ENCODE measurements at regions not wholly inside any gene's neighbourhood (a gene's known extent, or its start where the extent isn't known, plus 50 kb on each side); places are given as distances from the start of the nearest gene placed in this dataset.

- Histone ChIP-seq H3K9me3 (no peaks in the 10 kb centered on the region), H3K36me3 (no peaks in the 10 kb centered on the region), H3K27me3 (no peaks in the 10 kb centered on the region), H3K4me3 (no peak overlapping the region), H3K27ac (no peak overlapping the region), H3K4me1 (no peaks in the 10 kb centered on the region)
- no peak for TF ChIP-seq POLR2A (IDR thresholded peaks at IDR 0.05)
- no peak for TF ChIP-seq CTCF (IDR thresholded peaks at IDR 0.05)
- intact Hi-C loops (cut with DNase I; ENCODE audit: low total_unique reads) = no loop called here
- DNase-seq = no peak
Measured at GRCh38 chr13:97148894-97149293, 73.2 kb upstream of the MBNL2 start.

GRCh38 chr13:97160421-97160820 is 61.7 kb upstream of the MBNL2 start:
- H3K27me3 ChIP-seq = no peaks in the 10 kb centered on the region
- H3K4me1 ChIP-seq = no peaks in the 10 kb centered on the region
- no peaks in the 10 kb centered on the region for H3K36me3 ChIP-seq
- TF ChIP-seq CTCF (IDR thresholded peaks at IDR 0.05) (no peak), POLR2A (IDR thresholded peaks at IDR 0.05) (no peak)
- no peak for DNase-seq
- intact Hi-C loops (cut with DNase I; ENCODE audit: low total_unique reads) = no loop called here
- no peaks in the 10 kb centered on the region for H3K9me3 ChIP-seq
- H3K4me3 ChIP-seq = no peak overlapping the region
- H3K27ac ChIP-seq = no peak overlapping the region

- H3K27ac ChIP-seq = no peak overlapping the region
- no peaks in the 10 kb centered on the region for H3K27me3 ChIP-seq
- H3K9me3 ChIP-seq = no peaks in the 10 kb centered on the region
- no peaks in the 10 kb centered on the region for H3K36me3 ChIP-seq
- no peak overlapping the region for H3K4me3 ChIP-seq
- no peaks in the 10 kb centered on the region for H3K4me1 ChIP-seq
- DNase-seq = no peak
- intact Hi-C loops (cut with DNase I; ENCODE audit: low total_unique reads) = no loop called here
- TF ChIP-seq POLR2A (IDR thresholded peaks at IDR 0.05) (no peak), CTCF (IDR thresholded peaks at IDR 0.05) (no peak)
Measured at GRCh38 chr13:97161582-97162231, 60.4 kb upstream of the MBNL2 start.

- TF ChIP-seq POLR2A (IDR thresholded peaks at IDR 0.05) = no peak
- no peak for TF ChIP-seq CTCF (IDR thresholded peaks at IDR 0.05)
- no peaks in the 10 kb centered on the region for H3K4me1 ChIP-seq
- DNase-seq = no peak
- intact Hi-C loops (cut with DNase I; ENCODE audit: low total_unique reads) = no loop called here
- H3K9me3 ChIP-seq = no peaks in the 10 kb centered on the region
- H3K27ac ChIP-seq = no peak overlapping the region
- no peaks in the 10 kb centered on the region for H3K27me3 ChIP-seq
- H3K36me3 ChIP-seq = no peaks in the 10 kb centered on the region
- no peak overlapping the region for H3K4me3 ChIP-seq
Measured at GRCh38 chr13:97165502-97166425, 56.4 kb upstream of the MBNL2 start.

- Histone ChIP-seq H3K27me3 (no peaks in the 10 kb centered on the region), H3K4me1 (no peaks in the 10 kb centered on the region), H3K27ac (no peak overlapping the region), H3K36me3 (no peaks in the 10 kb centered on the region), H3K4me3 (no peak overlapping the region), H3K9me3 (no peaks in the 10 kb centered on the region)
- intact Hi-C loops (cut with DNase I; ENCODE audit: low total_unique reads) = no loop called here
- TF ChIP-seq CTCF (IDR thresholded peaks at IDR 0.05) (no peak), POLR2A (IDR thresholded peaks at IDR 0.05) (no peak)
- DNase-seq = no peak
Measured at GRCh38 chr13:97171136-97171535, 51.0 kb upstream of the MBNL2 start.

Data from uterus (tissue), 3 donors.